Smooth muscle cell (in vitro differentiated cells): ENCODE measurements at regions not wholly inside any gene's neighbourhood (a gene's known extent, or its start where the extent isn't known, plus 50 kb on each side); places are given as distances from the start of the nearest gene placed in this dataset.

ENCODE experiments used
- DNase-seq: peaks from one replicate; lab custom pipeline; 2025; ENCODE audit not compliant: unreplicated experiment; lab: John Stamatoyannopoulos, UW
- H2AFZ ChIP-seq: fragments of 200-600 bp; sonication (generic); 2 replicates; pipeline ENCODE4 v1.6.0; 2016; ENCODE audit warnings: antibody characterized with exemption, low read depth, mild to moderate bottlenecking
- H3F3A ChIP-seq: fragments of 200-600 bp; sonication (generic); 2 replicates; pipeline ENCODE4 v1.6.0; 2017; ENCODE audit warnings: antibody characterized with exemption, low read depth
- H3K27ac ChIP-seq: fragments of 200-600 bp; sonication (generic); 2 replicates; pipeline ENCODE4 v1.5.1; 2016; ENCODE audit warnings: low read depth, mild to moderate bottlenecking
- H3K27me3 ChIP-seq: fragments of 200-600 bp; sonication (generic); 2 replicates; pipeline ENCODE4 v1.6.1; 2016; ENCODE audit warnings: low read depth, mild to moderate bottlenecking
- H3K36me3 ChIP-seq: fragments of 200-600 bp; sonication (generic); 2 replicates; pipeline ENCODE4 v1.5.1; 2016; ENCODE audit warnings: low read depth
- H3K4me1 ChIP-seq: fragments of 200-600 bp; sonication (generic); 2 replicates; pipeline ENCODE4 v1.5.1; 2016; ENCODE audit warnings: low read depth
- H3K4me2 ChIP-seq: fragments of 200-600 bp; sonication (generic); 2 replicates; pipeline ENCODE4 v1.6.0; 2016; ENCODE audit warnings: mild to moderate bottlenecking
- H3K4me3 ChIP-seq: fragments of 200-600 bp; sonication (generic); 2 replicates; pipeline ENCODE4 v1.5.1; 2016; ENCODE audit warnings: mild to moderate bottlenecking
- H3K79me2 ChIP-seq: fragments of 200-600 bp; sonication (generic); 2 replicates; pipeline ENCODE4 v1.6.0; 2016; ENCODE audit warnings: low read depth, mild to moderate bottlenecking
- H3K9ac ChIP-seq: fragments of 200-600 bp; sonication (generic); 2 replicates; pipeline ENCODE4 v1.6.0; 2016; ENCODE audit warnings: low read depth
- H3K9me3 ChIP-seq: fragments of 200-600 bp; sonication (generic); replicated peaks from 2 replicates; pipeline ENCODE4 v1.5.1; 2016; ENCODE audit warnings: low read depth
- H4K20me1 ChIP-seq: fragments of 200-600 bp; sonication (generic); 2 replicates; pipeline ENCODE4 v1.6.0; 2016; ENCODE audit warnings: low read depth
- CTCF ChIP-seq: fragments of 200-600 bp; sonication (generic); IDR thresholded peaks from 2 replicates; pipeline ENCODE4 v1.5.1; 2017; ENCODE audit warnings: borderline replicate concordance, mild to moderate bottlenecking, antibody characterized with exemption; ENCODE audit not compliant: insufficient read depth, poor library complexity, severe bottlenecking
- WGBS: methylation state at CpG from one replicate; pipeline ENCODE4 v1.1.7; 2016; ENCODE audit warnings: low lambda C conversion rate; 5-methylcytosine and 5-hydroxymethylcytosine counted together

DNA sequence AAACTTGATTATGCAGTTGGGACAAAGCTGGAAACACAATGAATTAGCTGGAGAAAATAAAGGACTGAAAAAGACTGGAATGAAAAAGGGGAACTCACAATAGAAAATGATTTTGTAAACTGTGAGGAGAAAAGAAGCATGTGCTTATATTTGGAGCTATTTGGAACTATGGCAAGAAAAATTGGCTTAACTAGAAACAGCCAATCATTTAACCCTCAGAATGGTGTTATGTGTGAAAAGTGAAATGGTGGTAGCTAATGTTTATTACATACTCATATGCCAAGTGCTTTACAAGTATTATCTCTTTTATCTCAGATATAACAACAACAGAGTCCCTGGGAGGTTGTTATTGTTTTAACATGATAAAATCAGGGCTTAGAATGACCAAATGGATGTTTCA, 583.1 kb upstream of the SEL1L start:
- H3F3A ChIP-seq, result no peaks in the 10 kb centered on the region
- no peak for DNase-seq
- no peaks in the 10 kb centered on the region for H4K20me1 ChIP-seq
- H3K9me3 ChIP-seq, result peaks cover 6% of the 10 kb centered on the region
- TF ChIP-seq CTCF, result no peak
- no peak overlapping the region for H3K9ac ChIP-seq
- H3K4me1 ChIP-seq, result no peaks in the 10 kb centered on the region
- no peak overlapping the region for H3K4me2 ChIP-seq
- no peak overlapping the region for H2AFZ ChIP-seq
- no peaks in the 10 kb centered on the region for H3K36me3 ChIP-seq
- no peak overlapping the region for H3K4me3 ChIP-seq
- H3K79me2 ChIP-seq, result no peaks in the 10 kb centered on the region
- H3K27me3 ChIP-seq, result no peaks in the 10 kb centered on the region
- H3K27ac ChIP-seq, result no peak overlapping the region

- H3K36me3 ChIP-seq, result no peaks in the 10 kb centered on the region
Measured at GRCh38 chr14:82122655-82123054, 589.0 kb upstream of the SEL1L start.

GRCh38 chr14:82124511-82124910, 590.9 kb upstream of the SEL1L start:
- no peak for TF ChIP-seq CTCF
- Histone ChIP-seq H4K20me1 (no peaks in the 10 kb centered on the region), H3F3A (no peaks in the 10 kb centered on the region), H3K9me3 (no peaks in the 10 kb centered on the region), H3K36me3 (no peaks in the 10 kb centered on the region), H3K4me2 (no peak overlapping the region), H2AFZ (no peak overlapping the region), H3K27ac (no peak overlapping the region), H3K79me2 (no peaks in the 10 kb centered on the region), H3K9ac (no peak overlapping the region), H3K4me3 (no peak overlapping the region), H3K4me1 (no peaks in the 10 kb centered on the region), H3K27me3 (no peaks in the 10 kb centered on the region)
- WGBS, result 90% methylated on average over 2 of the region's 2 CpGs
- DNase-seq, result no peak

More at GRCh38 chr14:82122655-82123054, 589.0 kb upstream of the SEL1L start:
- no peak for DNase-seq
- no peaks in the 10 kb centered on the region for H3F3A ChIP-seq
- no peak for TF ChIP-seq CTCF
- no peak overlapping the region for H3K27ac ChIP-seq
- H3K4me1 ChIP-seq, result no peaks in the 10 kb centered on the region
- H3K79me2 ChIP-seq, result no peaks in the 10 kb centered on the region
- H3K9ac ChIP-seq, result no peak overlapping the region
- no peaks in the 10 kb centered on the region for H4K20me1 ChIP-seq
- H2AFZ ChIP-seq, result no peak overlapping the region
- no peaks in the 10 kb centered on the region for H3K27me3 ChIP-seq
- no peak overlapping the region for H3K4me2 ChIP-seq
- no peak overlapping the region for H3K4me3 ChIP-seq
- H3K9me3 ChIP-seq, result peaks cover 5% of the 10 kb centered on the region
- WGBS, result 65% methylated on average over 1 of the region's 1 CpG

DNA sequence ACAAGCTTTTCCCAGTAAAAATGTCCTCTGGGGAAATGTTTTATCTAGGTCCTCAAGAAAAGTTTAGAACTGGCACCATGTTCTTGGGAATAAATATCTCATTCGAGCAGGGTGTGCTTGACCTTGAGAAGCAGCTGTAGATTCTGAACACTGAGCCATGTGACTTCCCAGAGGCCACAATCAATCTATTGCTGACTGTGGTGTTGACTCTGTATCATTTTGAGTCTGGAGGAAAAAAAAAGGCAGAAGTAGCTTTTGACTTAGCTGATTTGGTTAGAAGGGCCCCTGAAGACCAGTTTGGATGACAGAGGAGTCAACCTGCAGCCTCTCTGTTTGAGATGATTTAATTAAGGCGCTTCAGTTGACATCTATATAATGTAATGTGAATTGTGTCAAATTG, 592.4 kb upstream of the SEL1L start:
- H3K9me3 ChIP-seq, result no peaks in the 10 kb centered on the region
- H3K4me1 ChIP-seq, result no peaks in the 10 kb centered on the region
- H3K9ac ChIP-seq, result no peak overlapping the region
- H3K4me2 ChIP-seq, result no peak overlapping the region
- H4K20me1 ChIP-seq, result no peaks in the 10 kb centered on the region
- no peak overlapping the region for H3K27ac ChIP-seq
- H3K27me3 ChIP-seq, result no peaks in the 10 kb centered on the region
- TF ChIP-seq CTCF, result no peak
- H3F3A ChIP-seq, result no peaks in the 10 kb centered on the region
- no peak overlapping the region for H3K4me3 ChIP-seq
- H3K79me2 ChIP-seq, result no peaks in the 10 kb centered on the region
- 80% methylated on average over 2 of the region's 2 CpGs for WGBS
- H3K36me3 ChIP-seq, result no peaks in the 10 kb centered on the region
- DNase-seq, result no peak
- H2AFZ ChIP-seq, result no peak overlapping the region
